Left ventricle myocardium superior (tissue), 1 donor: ENCODE measurements at regions not wholly inside any gene's neighbourhood (a gene's known extent, or its start where the extent isn't known, plus 50 kb on each side); places are given as distances from the start of the nearest gene placed in this dataset.
"Not testable (repeated sequence)": the region's sequence is repeated elsewhere in the genome, so short reads cannot be mapped to it uniquely, and the experiment has no call there.

ENCODE experiments used
- ATAC-seq: fragments of 200-7000 bp; cut with Tn5 transposase; one replicate; pipeline ENCODE4 v1.9.1; 2020; ENCODE audit warnings: mild to moderate bottlenecking, moderate library complexity
- DNase-seq: peaks from one replicate; pipeline ENCODE4 v3.0.0-alpha.2; 2020
- intact Hi-C: fragments of 100-400 bp; cut with micrococcal nuclease; formaldehyde crosslinking; loops from one replicate; pipeline ENCODE4 v1.11.0; 2022
- donor health status: DM: no; HTN: yes; CAD: no; lungs with severe emphysema.

DNA sequence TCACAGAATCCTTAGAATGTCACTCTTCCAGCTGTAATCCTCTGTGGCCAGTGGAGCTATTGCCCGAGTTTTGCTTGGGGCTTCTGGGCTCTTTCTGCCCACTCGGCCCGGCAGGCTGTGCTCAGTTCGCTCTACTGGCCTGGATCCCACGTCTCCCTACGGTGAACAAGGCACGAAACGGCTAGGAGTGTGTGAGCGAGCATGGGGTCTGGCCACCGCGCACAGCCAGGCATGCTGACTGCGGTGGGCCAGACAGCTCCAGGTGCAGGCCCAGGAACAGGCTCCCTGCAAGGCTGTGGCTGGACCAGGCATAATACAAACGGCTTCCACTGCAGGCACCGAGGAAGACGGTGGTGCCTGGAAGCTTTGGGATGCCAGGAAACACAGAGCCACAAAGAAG is 2035.5 kb upstream of the ACO1 start:
- ATAC-seq: no peak

DNA sequence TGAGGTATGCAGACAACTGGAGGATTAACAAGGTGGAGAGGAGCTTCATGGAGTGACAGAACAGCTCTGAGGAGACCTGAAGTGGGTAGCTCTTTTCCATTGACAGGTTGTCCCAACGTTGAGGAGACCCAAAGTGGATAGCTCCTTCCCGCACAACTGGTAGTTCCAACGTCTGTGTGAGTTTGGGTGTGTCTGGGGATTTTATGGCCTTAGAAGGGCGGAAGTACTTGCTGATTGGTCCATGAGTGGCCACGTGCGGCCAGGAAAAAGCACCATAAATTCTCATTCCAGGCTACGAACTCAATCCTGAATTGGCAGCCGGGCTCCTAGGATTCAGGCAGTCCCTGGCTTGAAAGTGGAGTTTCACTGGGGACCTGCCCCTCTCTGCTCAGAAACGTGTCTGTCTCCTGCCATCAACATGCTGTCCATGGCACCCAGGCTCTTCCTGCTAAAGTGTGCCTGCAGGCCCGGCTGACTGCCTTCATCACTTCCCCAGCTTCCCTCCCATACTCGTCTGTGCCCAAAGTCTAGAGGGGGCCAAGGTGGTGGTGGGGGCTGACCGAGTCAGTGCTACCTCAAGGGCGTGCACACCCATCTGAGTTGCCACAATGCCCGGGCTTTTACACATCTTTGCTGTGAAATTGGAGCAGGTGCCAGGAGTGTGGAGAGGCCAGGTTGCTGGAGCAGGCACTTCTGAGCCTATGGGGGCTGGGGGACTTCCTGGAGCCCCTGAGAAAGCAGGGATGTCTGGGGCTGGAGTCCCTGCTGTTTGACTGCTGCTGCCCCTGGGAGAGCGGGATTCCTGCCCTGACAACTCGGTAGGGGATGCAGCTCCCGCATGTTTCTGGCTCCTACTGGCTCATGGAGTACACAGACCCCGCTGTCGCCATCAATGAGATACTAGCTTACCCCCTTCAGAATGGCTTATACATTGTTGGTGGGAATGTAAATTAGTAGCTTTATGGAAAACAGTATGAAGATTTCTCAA is 2034.6 kb upstream of the ACO1 start:
- DNase-seq (no peak), ATAC-seq (no peak)
- intact Hi-C loops: no loop called here

More for the DNA sequence above, 2035.5 kb upstream of the ACO1 start:
- no peak for DNase-seq
- intact Hi-C loops: no loop called here

DNA sequence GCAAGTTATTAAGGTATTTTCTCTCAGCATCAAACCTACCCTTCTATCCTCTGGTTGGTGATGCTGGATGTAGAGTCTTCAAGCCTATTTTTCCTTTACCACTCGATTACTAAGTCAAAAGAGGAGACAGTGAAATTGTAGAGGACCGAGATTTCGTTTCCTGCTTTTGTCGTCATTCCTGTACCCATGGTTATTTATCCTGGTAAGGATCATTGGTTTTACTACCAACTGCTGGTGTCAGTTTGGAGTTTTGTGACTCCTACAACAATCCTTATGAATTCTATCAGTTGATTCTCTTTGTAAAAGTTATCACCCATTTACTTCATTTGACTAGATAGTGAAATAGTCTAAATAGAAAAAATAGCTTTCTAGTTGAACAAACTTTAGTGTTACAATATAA is 2028.2 kb upstream of the ACO1 start:
- intact Hi-C loops: no loop called here
- ATAC-seq (no peak), DNase-seq (no peak)

DNA sequence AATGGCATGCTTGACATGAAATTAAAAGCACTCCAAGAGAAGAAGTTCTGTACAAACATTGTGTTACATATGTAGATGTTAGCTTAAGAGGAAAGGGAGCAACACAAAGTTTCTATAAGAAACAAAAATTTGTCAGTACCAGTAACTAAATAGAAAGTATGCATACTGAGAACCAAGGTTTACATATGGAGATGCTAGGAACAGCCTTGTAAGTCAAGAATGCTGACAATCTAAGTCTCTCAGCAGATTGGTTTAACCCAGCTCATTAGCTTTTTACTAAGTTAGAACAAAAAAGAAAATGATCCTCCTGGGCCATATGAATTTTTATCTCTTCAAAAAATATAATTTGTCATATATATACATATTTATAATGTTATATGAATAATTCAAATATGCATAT is 2022.1 kb upstream of the ACO1 start:
- ATAC-seq: no peak
- no peak for DNase-seq

DNA sequence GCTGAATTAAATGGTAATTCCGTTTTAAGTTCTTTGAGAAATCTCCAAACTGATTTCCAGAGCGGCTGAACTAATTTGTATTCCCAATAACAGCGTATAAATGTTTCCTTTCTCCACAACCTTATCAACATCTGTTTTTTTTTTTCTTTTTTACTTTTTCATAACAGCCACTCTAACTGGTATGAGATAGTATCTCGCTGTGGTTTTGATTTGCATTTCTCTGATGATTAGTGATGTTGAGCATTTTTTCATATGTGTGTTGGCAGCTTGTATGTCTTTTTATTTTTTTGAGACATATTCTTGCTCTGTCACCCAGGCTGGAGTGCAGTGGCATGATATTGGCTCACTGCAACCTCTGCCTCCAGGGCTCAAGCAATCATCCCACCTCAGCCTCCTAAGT is 2018.3 kb upstream of the ACO1 start:
- DNase-seq, ATAC-seq, intact Hi-C loops: not testable (repeated sequence)

More for the DNA sequence above, 2022.1 kb upstream of the ACO1 start:
- intact Hi-C loops: no loop called here

DNA sequence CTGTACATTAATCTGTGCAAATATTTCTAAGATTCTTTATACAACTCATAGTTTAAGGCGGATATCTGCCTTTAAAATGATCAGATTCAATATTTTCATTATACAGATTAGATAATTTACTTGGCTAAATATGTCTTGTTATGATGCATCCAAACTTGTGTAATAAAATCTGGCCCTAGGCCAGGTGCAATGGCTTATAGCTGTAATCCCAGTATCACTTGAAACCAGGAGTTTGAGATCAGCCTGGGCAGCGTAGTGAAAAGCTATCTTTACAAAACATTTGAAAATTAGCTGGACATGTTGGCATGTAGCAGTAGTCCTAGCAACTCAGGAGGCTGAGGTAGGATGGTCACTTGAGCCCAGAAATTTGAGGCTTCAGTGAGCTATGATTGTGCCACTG is 2002.2 kb upstream of the ACO1 start:
- DNase-seq: no peak
- intact Hi-C loops: no loop called here
- no peak for ATAC-seq

DNA sequence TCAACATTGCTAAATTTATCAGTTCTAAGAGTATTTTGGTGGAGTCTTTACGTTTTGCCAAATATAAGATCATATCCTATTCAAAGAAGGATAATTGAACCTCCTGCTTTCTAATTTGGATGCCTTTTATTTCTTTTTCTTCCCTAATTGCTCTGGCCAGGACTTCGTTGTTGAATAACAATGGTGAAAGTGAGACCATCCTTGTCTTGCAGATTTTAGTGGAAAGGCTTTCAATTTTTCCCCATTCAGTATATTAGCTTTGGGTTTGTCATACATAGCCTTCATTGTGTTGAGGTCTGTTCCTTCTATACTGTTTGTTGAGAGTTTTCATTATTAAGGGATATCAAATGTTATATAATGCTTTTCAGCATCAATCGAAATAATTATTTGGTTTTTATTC is 1974.2 kb upstream of the ACO1 start:
- ATAC-seq (no peak), DNase-seq (no peak)
- intact Hi-C loops: no loop called here

DNA sequence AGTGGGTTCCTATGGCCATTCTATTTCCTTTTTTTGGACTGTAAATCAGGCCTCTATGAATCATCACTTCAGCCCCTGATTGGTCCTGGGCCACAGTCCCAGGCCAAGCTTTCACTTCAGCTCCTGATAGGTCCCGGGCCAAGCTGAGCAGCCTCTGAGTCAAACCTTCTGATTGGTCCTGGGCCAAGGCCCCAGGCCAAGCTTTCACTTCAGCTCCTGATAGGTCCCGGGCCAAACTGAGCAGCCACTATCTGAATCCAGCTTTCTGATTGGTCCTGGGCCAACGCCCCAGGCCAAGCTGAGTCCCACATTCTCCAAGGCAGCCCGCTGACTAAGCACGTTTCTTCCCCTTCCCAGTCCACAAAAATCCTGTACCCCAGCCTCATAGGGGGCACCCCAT is 1972.9 kb upstream of the ACO1 start:
- DNase-seq (no peak), ATAC-seq (no peak)
- intact Hi-C loops: no loop called here

DNA sequence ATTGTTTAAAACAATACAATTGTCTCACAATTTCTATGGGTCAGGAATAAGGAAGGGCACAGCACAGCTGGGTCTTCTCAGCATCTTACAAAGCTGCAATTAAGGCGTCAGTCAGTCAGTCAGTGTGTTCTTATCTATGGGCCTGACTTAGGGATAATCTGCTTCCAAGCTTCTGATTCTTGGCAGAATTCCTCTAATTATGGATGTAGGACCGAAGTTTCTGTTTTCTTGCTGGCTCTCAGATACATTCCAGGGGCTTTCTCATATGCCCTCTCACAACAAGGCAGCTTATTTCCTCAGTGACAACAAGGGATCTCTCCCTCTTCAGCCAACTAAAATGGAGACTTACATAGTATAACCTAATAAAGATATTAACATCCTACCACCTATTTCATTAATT is 1925.3 kb upstream of the ACO1 start:
- DNase-seq: no peak
- ATAC-seq: no peak
- intact Hi-C loops: no loop called here

DNA sequence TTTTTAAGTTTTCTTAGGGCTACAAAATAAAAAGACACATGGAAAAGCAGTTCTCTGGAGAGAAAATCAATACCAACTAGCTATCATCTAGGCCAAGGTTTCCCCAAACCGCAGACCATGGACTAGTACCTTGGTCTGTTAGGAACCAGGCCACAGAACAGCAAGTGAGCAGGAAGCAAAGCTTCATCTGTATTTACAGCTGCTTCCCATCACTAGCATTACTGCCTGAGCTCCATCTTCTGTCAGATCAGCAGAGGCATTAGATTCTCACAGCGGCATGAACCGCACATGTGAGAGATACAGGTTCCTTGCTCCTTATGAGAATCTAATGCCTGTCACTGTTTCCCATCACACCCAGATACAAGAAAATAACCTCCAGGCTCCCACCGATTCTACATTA is 1907.6 kb upstream of the ACO1 start:
- no peak for DNase-seq
- no peak for ATAC-seq
- intact Hi-C loops: no loop called here

DNA sequence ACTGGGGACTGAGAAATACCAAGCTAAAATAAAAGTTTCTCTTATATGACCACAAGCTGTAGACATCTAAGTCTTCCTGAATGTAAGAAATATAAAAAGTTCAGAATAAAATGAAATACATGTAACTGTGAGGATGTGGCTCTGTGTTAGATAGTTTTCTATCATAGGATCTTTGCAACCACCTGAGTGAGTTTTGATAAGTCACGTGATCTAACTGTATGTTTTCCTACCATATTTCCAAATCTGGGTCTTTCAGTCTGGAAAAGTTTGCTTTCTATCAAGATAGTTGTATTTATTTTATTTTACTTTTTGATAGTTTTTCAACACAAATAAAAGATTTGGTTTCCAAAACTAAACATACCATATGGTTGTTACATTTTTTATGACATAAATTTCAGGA is 1905.8 kb upstream of the ACO1 start:
- DNase-seq (no peak), ATAC-seq (no peak)
- intact Hi-C loops: no loop called here

DNA sequence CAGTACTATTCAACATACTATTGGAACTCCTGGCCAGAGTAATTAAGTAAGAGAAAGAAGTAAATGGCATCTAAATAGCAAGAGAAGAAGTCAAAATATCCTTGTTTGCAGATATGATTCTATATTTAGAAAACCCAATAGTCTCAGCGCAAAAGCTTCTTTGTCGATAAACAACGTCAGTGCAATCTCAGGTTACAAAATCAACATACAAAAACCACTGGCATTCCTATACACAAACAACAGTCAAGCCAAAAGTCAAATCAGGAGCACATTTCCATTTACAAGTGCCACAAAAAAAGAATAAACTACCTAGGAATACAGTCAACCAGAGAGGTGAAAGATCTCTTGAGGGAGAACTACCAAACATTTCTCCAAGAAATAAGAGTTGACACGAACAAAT is 1901.9 kb upstream of the ACO1 start:
- intact Hi-C loops: no loop called here
- ATAC-seq (no peak), DNase-seq (no peak)

DNA sequence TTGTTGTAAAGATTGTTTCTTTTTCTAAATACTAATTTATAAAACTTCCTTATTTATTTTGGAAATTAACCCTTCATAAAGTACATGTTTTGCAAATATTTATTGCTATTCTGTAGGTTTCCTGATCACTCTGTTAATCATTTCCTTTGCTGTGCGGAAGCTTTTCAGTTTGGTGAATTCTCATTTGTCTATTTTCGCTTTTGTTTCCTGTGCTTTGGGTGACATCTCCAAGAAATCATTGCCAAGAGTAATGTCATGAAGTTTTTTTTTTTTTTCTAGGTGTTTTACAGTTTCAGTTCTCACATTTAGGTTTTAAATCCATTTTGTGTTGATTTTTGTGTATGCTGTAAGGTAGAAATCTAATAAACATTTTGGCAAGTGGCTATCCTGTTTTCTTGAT is 1899.8 kb upstream of the ACO1 start:
- intact Hi-C loops: no loop called here
- ATAC-seq: no peak
- no peak for DNase-seq

DNA sequence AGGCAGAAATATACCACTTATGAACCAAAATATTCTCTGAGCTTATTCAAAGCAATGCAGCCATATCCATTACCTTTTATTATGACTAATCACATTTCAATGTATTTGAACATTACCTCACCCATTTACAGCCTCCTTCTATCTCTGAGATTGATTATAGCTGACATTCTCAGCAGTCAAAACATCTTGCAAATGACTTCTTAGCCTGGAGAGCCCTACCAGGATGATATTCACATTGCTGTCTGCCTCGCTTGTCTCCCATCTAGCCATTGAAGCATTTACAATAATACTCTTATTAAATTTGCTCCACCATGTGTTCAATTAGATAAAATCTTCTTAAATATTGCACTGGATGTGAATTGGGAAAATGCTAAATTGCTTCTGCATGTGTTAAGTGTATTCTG is 1879.9 kb upstream of the ACO1 start:
- intact Hi-C loops: no loop called here
- DNase-seq: no peak
- ATAC-seq: no peak

DNA sequence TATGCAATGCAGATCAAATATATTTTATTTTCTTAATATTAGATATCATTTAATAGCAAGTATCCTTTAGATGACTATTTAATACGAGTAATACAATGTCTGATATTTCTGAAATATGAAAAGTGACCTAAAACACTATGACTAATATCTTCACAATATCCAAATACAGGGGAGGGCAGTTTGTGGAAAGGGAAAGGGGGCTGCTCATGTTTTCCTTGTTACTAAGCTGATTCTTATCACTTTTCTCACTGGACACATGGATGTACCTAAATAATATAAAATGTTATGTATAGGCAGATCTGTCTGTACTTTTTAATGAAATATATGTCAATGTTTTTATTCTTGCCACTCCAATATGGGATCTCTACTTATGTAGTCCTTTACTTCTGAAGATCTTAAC is 1879.1 kb upstream of the ACO1 start:
- intact Hi-C loops: no loop called here
- DNase-seq (no peak), ATAC-seq (no peak)

DNA sequence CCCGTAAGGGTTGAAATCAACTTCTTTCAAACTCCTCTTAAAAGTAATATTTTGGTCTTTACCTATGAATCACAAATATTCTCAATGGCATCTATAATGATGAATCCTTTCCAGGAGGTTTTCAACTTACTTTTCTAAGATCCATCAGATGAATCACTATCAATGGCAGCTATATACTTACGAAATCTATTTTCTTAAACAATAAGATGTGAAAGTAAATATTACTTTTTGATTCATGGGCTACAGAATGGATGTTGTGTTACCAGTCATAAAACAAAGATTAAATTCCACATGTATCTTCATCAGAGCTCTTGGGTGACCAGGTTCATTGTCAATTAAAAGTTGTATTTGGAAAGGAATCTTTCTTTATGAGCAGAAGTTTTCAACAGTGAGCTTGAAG is 1877.7 kb upstream of the ACO1 start:
- intact Hi-C loops: no loop called here
- DNase-seq: no peak

DNA sequence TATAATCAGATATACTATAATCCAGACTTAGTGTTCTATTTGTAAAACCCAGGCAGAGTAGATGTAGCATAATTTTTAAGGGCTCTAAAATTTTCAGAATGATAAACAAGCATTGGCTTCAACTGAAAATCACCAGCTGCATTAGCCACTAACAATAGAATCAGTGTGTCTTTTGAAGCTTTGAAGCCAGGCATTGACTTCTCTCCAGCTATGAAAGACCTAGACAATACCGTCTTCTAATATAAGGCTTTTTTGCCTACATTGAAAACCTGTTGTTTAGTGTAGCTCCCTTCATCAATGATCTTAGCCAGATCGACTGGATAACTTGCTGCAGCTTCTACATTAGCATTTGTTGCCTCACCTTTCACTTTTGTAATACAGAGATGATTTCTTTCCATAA is 1877.3 kb upstream of the ACO1 start:
- ATAC-seq: no peak
- no peak for DNase-seq
- intact Hi-C loops: no loop called here

More for the DNA sequence above, 1877.7 kb upstream of the ACO1 start:
- ATAC-seq: no peak

DNA sequence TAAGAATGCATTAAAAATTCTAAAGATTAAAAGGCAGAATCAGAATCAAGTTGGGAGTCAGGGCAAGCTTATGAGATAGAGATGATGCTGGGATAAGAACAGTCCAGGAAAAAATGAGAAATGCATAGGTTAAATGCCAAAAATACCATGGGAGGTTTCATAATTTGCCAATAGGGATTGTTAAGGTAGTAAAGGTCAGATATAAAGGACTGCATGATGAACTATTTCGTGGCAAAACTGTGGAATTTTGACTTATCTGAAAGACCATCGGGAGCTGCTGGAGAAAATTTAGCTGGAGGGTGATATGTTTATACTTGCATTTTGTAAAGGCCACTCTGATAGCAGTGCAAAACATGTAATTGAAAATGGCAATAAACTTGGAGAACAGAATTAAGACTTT is 1872.8 kb upstream of the ACO1 start:
- no peak for DNase-seq
- no peak for ATAC-seq
- intact Hi-C loops: no loop called here

DNA sequence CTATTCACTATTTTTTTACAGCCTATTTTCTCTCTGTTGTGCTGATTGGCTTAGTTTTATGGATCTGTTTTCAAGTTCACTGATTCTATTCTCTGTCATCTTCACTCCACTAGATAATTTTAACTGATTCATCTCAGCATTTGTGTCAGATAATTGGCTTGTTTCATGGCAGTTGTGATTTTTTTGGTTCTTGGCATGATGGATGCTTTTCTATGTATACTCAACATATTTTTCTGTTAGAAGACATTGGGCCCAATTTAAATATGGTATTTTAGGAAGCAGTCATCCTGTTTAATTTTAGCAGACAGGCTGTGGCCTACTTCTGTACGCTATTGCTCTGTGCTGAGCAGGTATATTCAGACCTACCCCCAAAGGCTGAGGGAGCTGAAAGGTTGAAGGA is 1865.3 kb upstream of the ACO1 start:
- DNase-seq (no peak), ATAC-seq (no peak)
- intact Hi-C loops: no loop called here

DNA sequence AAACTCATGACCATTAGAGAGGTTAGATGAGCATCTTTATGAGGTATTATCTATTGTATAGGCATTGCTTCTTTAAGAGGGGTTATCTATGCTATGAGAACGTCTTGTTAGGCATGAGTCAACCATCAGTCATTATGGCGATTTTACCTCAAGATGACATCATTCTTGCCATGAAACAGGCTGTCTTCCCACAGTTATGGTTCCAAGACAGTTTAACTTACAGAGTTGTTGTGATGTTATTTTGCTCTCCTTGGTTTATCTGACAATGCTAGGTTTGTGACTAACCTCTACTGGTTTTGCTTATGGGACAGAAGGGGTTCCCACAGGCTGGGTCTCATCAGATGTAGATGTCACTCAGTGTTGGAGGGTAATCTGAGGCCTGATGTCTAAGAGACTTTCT is 1864.7 kb upstream of the ACO1 start:
- no peak for ATAC-seq
- intact Hi-C loops: no loop called here

DNA sequence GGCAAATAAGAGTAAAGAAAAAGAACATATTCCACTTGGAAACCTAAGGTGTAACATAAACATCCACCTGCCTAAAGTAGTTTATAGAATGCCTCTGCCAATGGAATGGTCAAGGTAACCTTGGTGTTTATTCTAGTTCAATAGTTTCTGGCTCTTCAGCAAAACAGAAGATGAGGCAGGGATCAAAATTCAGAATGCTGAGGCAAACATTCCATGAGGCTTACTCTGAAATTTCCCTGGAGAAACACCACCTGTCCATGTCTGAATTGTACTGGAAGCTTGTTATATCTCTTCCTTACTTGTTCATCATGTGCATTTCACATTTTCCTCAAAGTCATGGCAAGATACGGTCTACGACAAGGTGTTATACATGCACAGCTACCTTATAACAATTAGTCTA is 1862.4 kb upstream of the ACO1 start:
- ATAC-seq: no peak
- intact Hi-C loops: no loop called here
- DNase-seq: no peak

More for the DNA sequence above, 1864.7 kb upstream of the ACO1 start:
- DNase-seq: no peak
